Activated CD8-positive, alpha-beta T cell treated with anti-CD3 and anti-CD28 coated beads, Interleukin-2, amount 10 ng/mL, durations not matched to agents 7 days and 5 days (primary cell): ENCODE measurements at regions not wholly inside any gene's neighbourhood (a gene's known extent, or its start where the extent isn't known, plus 50 kb on each side); places are given as distances from the start of the nearest gene placed in this dataset. TPM values are rescaled to one million over a fixed set of nuclear protein-coding genes. Genes with fewer than 3 reads are reported as not detected.

ENCODE experiments used
- ATAC-seq: fragments of 150-1000 bp; cut with Tn5 transposase; one replicate; pipeline ENCODE4 v1.10.0; 2021; ENCODE audit warnings: moderate library complexity
- CTCF ChIA-PET: fragments of 350-600 bp; sonication (Branson Sonifier 250); formaldehyde crosslinking; loops from one replicate; lab custom pipeline; 2021; ENCODE audit warnings: antibody characterized with exemption; lab: Charles Lee
- POLR2A ChIA-PET: fragments of 350-600 bp; sonication (Branson Sonifier 250); formaldehyde crosslinking; loops from one replicate; lab custom pipeline; 2021; ENCODE audit warnings: antibody characterized with exemption; lab: Charles Lee
- DNase-seq: peaks from one replicate; pipeline ENCODE4 v3.0.0-alpha.2; 2020
- H3K27ac Mint-ChIP-seq: one replicate; pipeline ENCODE4 v1.8.0; 2021; ENCODE audit warnings: mild to moderate bottlenecking, mixed read lengths
- H3K27me3 Mint-ChIP-seq: one replicate; pipeline ENCODE4 v1.8.0; 2021; ENCODE audit warnings: low read depth, mixed read lengths
- H3K36me3 Mint-ChIP-seq: one replicate; pipeline ENCODE4 v1.8.0; 2021; ENCODE audit warnings: low read depth, mixed read lengths
- H3K4me1 Mint-ChIP-seq: one replicate; pipeline ENCODE4 v1.8.0; 2021; ENCODE audit warnings: low read depth, mixed read lengths
- H3K4me3 Mint-ChIP-seq: one replicate; pipeline ENCODE4 v1.8.0; 2021; ENCODE audit warnings: mild to moderate bottlenecking, mixed read lengths
- H3K9me3 Mint-ChIP-seq: one replicate; pipeline ENCODE4 v1.8.0; 2022; ENCODE audit warnings: mixed read lengths; ENCODE audit not compliant: insufficient read depth
- microRNA-seq: library from miRNA; unstranded; fragments of <30 nt; microRNA quantifications from one replicate; pipeline ENCODE4 v1.2.0, GENCODE V29; 2022

DNA sequence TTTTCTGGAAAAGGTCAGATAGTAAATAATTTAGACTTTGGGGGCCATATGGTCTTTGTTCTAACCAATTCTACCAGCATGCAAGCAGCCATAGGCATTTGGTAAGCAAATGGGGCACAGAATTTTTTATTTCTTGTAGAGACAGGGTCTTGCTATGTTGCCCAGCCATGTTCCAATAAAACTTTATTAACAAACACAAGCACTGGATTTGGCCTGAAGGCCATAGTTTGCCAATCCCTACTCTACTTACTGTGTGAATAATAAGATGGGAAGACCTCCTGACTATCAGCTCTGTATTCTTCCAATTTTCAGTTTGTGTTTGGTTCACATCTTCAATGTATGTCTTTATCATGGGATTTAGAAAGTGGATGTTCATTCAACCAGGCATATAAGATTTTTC, 53.0 kb upstream of the SERP2 start:
- Mint-ChIP-seq H3K4me1 (no peaks in the 10 kb centered on the region), H3K36me3 (no peaks in the 10 kb centered on the region), H3K4me3 (no peak overlapping the region), H3K27me3 (peaks cover 8% of the 10 kb centered on the region), H3K27ac (no peak overlapping the region), H3K9me3 (no peaks in the 10 kb centered on the region)
- ChIA-PET CTCF (no interaction called here), POLR2A (no interaction called here)
- no peak for ATAC-seq
- DNase-seq: no peak

- H3K36me3 Mint-ChIP-seq: no peaks in the 10 kb centered on the region
- H3K4me3 Mint-ChIP-seq: no peak overlapping the region
- DNase-seq: no peak
- ChIA-PET POLR2A (no interaction called here), CTCF (no interaction called here)
- ATAC-seq: no peak
- H3K4me1 Mint-ChIP-seq: no peaks in the 10 kb centered on the region
- H3K27me3 Mint-ChIP-seq: peaks cover 3% of the 10 kb centered on the region
- no peaks in the 10 kb centered on the region for H3K9me3 Mint-ChIP-seq
- no peak overlapping the region for H3K27ac Mint-ChIP-seq
Observed at GRCh38 chr13:44321961-44322360, 51.7 kb upstream of the SERP2 start.

DNA sequence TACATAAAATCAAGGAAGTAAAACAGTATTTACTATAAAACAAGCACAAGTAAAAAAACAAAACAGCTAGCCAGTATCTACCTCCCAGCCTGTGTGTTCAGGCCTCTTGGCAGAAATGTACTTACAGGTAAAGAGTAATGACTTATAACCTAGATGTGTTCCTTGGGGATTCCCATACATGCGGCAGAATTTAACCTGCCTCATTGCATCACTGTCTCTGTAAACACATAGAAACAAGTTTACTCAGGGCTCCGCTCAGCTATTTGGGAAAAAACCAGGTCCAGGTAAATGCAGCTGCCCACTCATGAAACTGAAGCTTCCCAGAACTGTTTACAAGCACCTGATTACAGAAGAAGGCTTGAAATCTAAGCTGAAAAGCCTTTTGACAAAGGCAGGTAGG, 50.7 kb upstream of the SERP2 start:
- H3K4me1 Mint-ChIP-seq: no peaks in the 10 kb centered on the region
- no peak for ATAC-seq
- CTCF ChIA-PET: no interaction called here
- no peaks in the 10 kb centered on the region for H3K9me3 Mint-ChIP-seq
- no peak overlapping the region for H3K27ac Mint-ChIP-seq
- POLR2A ChIA-PET: no interaction called here
- H3K36me3 Mint-ChIP-seq: no peaks in the 10 kb centered on the region
- DNase-seq: no peak
- no peak overlapping the region for H3K4me3 Mint-ChIP-seq
- no peaks in the 10 kb centered on the region for H3K27me3 Mint-ChIP-seq

- no peaks in the 10 kb centered on the region for H3K36me3 Mint-ChIP-seq
- ChIA-PET POLR2A (no interaction called here), CTCF (no interaction called here)
- no peaks in the 10 kb centered on the region for H3K9me3 Mint-ChIP-seq
- ATAC-seq (no peak), DNase-seq (no peak)
- H3K27ac Mint-ChIP-seq: no peak overlapping the region
- H3K4me3 Mint-ChIP-seq: no peak overlapping the region
- no peaks in the 10 kb centered on the region for H3K4me1 Mint-ChIP-seq
- H3K27me3 Mint-ChIP-seq: no peaks in the 10 kb centered on the region
Observed at GRCh38 chr13:44323754-44324153, 49.9 kb upstream of the SERP2 start.

Small RNA genes lying in the stretch of these regions (microRNA-seq; reads per million reads assigned to microRNA genes)
- gene MIR8079: not detected
